HepG2 (cell line): ENCODE measurements at regions not wholly inside any gene's neighbourhood (a gene's known extent, or its start where the extent isn't known, plus 50 kb on each side); places are given as distances from the start of the nearest gene placed in this dataset.

Experiments used
- ATAC-seq: fragments of 200-7000 bp; cut with Tn5 transposase; 3 replicates; pipeline ENCODE4 v1.9.1; 2020; ENCODE audit warnings: mild to moderate bottlenecking, moderate library complexity
- BruUV-seq: library from RNA; stranded (reverse); fragments of 400-500 nt; replicated peaks from 2 replicates; lab custom pipeline; 2021; lab: Mats Ljungman, UMichigan
- CTCF ChIA-PET: fragments of 300-600 bp; formaldehyde crosslinking; extraction: SDS; loops from one replicate; lab custom pipeline; 2021; ENCODE audit warnings: low total read pairs, inconsistent platforms, low intra/inter-chr PET ratio; lab: Yijun Ruan, JAX
- POLR2A ChIA-PET: fragments of 350-600 bp; sonication (Branson Sonifier 250); formaldehyde crosslinking; loops from one replicate; lab custom pipeline; 2020; ENCODE audit warnings: antibody characterized with exemption, inconsistent platforms; lab: Yijun Ruan, JAX
- DNase-seq: peaks from one replicate; pipeline ENCODE4 v3.0.0-alpha.2; 2015; ENCODE audit warnings: low spot score
- FAIRE-seq: peaks from 3 replicates; lab custom pipeline; 2011; peaks lifted over from hg19 to GRCh38; lab: Jason Lieb, UNC
- H2AFZ ChIP-seq: one replicate; pipeline ENCODE4 v1.6.1; 2011; ENCODE audit warnings: low read length, inconsistent platforms
- H3K27ac ChIP-seq: fragments of 300-600 bp; 3 replicates; pipeline ENCODE4 v1.8.0; 2011; ENCODE audit warnings: mixed run types, mild to moderate bottlenecking, mixed read lengths, low read length, inconsistent platforms; ENCODE audit not compliant: insufficient read depth; ENCODE audit errors: extremely low read length
- H3K27me3 ChIP-seq, 2 experiments: fragments of 200-600 bp in 1 of 2; 2 replicates in 1 of 2; 3 replicates in 1 of 2; pipeline versions ENCODE4 v1.6.0 to v1.8.0; 2011; ENCODE audit warnings: low read length in 2 of 2, mild to moderate bottlenecking in 2 of 2, moderate library complexity in 2 of 2, inconsistent platforms in 1 of 2; ENCODE audit not compliant: insufficient read depth in 2 of 2, control insufficient read depth in 1 of 2
- H3K36me3 ChIP-seq, 2 experiments: fragments of 200-600 bp in 1 of 2; replicated peaks in 1 of 2; 2 replicates in 1 of 2; 3 replicates in 1 of 2; pipeline versions ENCODE4 v1.5.1 to v1.8.0; 2011; ENCODE audit warnings: low read length in 2 of 2, inconsistent platforms in 1 of 2; ENCODE audit not compliant: insufficient read depth in 2 of 2, control insufficient read depth in 1 of 2
- H3K4me1 ChIP-seq: 2 replicates; pipeline ENCODE4 v1.5.1; 2012; ENCODE audit warnings: low read length, inconsistent platforms; ENCODE audit not compliant: insufficient read depth
- H3K4me2 ChIP-seq: 2 replicates; pipeline ENCODE4 v1.6.0; 2011; ENCODE audit warnings: low read depth, low read length, inconsistent platforms
- H3K4me3 ChIP-seq, 3 experiments: fragments of 200-600 bp in 1 of 3; sonication (generic), shearing (Covaris generic) in 1 of 3; replicated peaks in 1 of 3; 2 replicates each; pipeline ENCODE4 v1.5.1; 2011 to 2016; ENCODE audit warnings: low read length in 3 of 3, inconsistent platforms in 2 of 3, low read depth in 2 of 3, mild to moderate bottlenecking in 2 of 3, control low read depth in 1 of 3, mixed read lengths in 1 of 3; ENCODE audit not compliant: insufficient read depth in 1 of 3
- H3K79me2 ChIP-seq: one replicate; pipeline ENCODE4 v1.6.1; 2011; ENCODE audit warnings: low read length, inconsistent platforms; ENCODE audit not compliant: insufficient read depth
- H3K9ac ChIP-seq: 2 replicates; pipeline ENCODE4 v1.6.0; 2011; ENCODE audit warnings: mild to moderate bottlenecking, low read depth, low read length, inconsistent platforms; ENCODE audit not compliant: insufficient read depth
- H3K9me3 ChIP-seq: 2 replicates; pipeline ENCODE4 v1.5.1; 2012; ENCODE audit warnings: mild to moderate bottlenecking, low read length
- H4K20me1 ChIP-seq: 2 replicates; pipeline ENCODE4 v1.6.0; 2011; ENCODE audit warnings: inconsistent platforms, mild to moderate bottlenecking, low read length, moderate library complexity; ENCODE audit not compliant: insufficient read depth
- CREB3 ChIP-seq: sonication (generic); formaldehyde crosslinking; IDR thresholded peaks from 2 replicates; pipeline ENCODE4 v1.5.0; 2020; ENCODE audit warnings: missing genetic modification reagents
- DDIT3 ChIP-seq: sonication (generic); formaldehyde crosslinking; IDR thresholded peaks from 2 replicates; pipeline ENCODE4 v1.4.0; 2020; ENCODE audit warnings: mild to moderate bottlenecking, missing genetic modification reagents
- ETV6 ChIP-seq: sonication (generic); formaldehyde crosslinking; conservative IDR thresholded peaks from 2 replicates; pipeline ENCODE4 v1.4.0; 2020; ENCODE audit warnings: missing genetic modification reagents
- HCFC1 ChIP-seq: fragments of 150-350 bp; IDR thresholded peaks from 2 replicates; pipeline ENCODE4 v1.6.1; 2014; ENCODE audit warnings: low read depth, low read length
- IRF2 ChIP-seq: IDR thresholded peaks from 2 replicates; pipeline ENCODE4 v1.6.1; 2018; ENCODE audit warnings: missing genetic modification reagents, missing compliant biosample characterization
- SRF ChIP-seq: IDR thresholded peaks from 2 replicates; pipeline ENCODE4 v1.6.1; 2011; ENCODE audit warnings: mild to moderate bottlenecking, low read depth, low read length, moderate library complexity
- ZFP82 ChIP-seq: sonication (generic); formaldehyde crosslinking; IDR thresholded peaks from 2 replicates; pipeline ENCODE4 v1.5.1; 2020; ENCODE audit warnings: mild to moderate bottlenecking, missing genetic modification reagents, borderline replicate concordance
- ZNF296 ChIP-seq: sonication (generic); formaldehyde crosslinking; conservative IDR thresholded peaks from 2 replicates; pipeline ENCODE4 v1.5.0; 2020; ENCODE audit warnings: mild to moderate bottlenecking, missing genetic modification reagents
- ZNF317 ChIP-seq: sonication (generic); formaldehyde crosslinking; IDR thresholded peaks from 2 replicates; pipeline ENCODE4 v1.5.0; 2020; ENCODE audit warnings: mild to moderate bottlenecking, missing genetic modification reagents
- ZNF512 ChIP-seq: sonication (generic); formaldehyde crosslinking; IDR thresholded peaks from 2 replicates; pipeline ENCODE4 v1.4.0; 2020; ENCODE audit warnings: mild to moderate bottlenecking, missing genetic modification reagents
- ZNF800 ChIP-seq: sonication (generic); formaldehyde crosslinking; IDR thresholded peaks from 2 replicates; pipeline ENCODE4 v1.4.0; 2020; ENCODE audit warnings: missing genetic modification reagents
- WGBS: methylation state at CpG from one replicate; pipeline ENCODE4 v1.1.6; 2017; ENCODE audit warnings: low lambda C conversion rate; 5-methylcytosine and 5-hydroxymethylcytosine counted together
- in situ Hi-C: cut with HindIII; loops from 2 replicates; pipeline ENCODE4 v1.10.0; 2017; ENCODE audit warnings: low pct_unique_long_range_greater_than_20kb; ENCODE audit not compliant: extremely low pct_ligation_motif_present
- intact Hi-C: fragments of 100-400 bp; cut with micrococcal nuclease; formaldehyde crosslinking; loops from one replicate; pipeline ENCODE4 v1.10.0; 2022; ENCODE audit not compliant: unreplicated experiment

GRCh38 chr7:45982907-45983719 is 62.0 kb upstream of the IGFBP3 start (continued):
- no peak for TF ChIP-seq ZNF296 (CRISPR knock-in tag)
- no peak for TF ChIP-seq SRF
- TF ChIP-seq IRF2, result no peak
- TF ChIP-seq ZNF512 (CRISPR knock-in tag), result no peak
- no peak for TF ChIP-seq HCFC1
- no peak for TF ChIP-seq CREB3 (CRISPR knock-in tag)
- no peak for TF ChIP-seq ETV6 (CRISPR knock-in tag)
- TF ChIP-seq ZFP82 (CRISPR knock-in tag), result no peak

GRCh38 chr7:45982132-45982531 is 61.1 kb upstream of the IGFBP3 start:
- intact Hi-C loops (no loop called here), in situ Hi-C loops (no loop called here)
- H3K27ac ChIP-seq, result no peak overlapping the region
- FAIRE-seq, result no peak
- no peaks in the 10 kb centered on the region for H3K27me3 ChIP-seq
- WGBS, result 59% methylated on average over 2 of the region's 2 CpGs
- ChIA-PET CTCF (no interaction called here), POLR2A (no interaction called here)
- no peak overlapping the region for H3K4me2 ChIP-seq
- H3K79me2 ChIP-seq, result no peaks in the 10 kb centered on the region
- DNase-seq, result no peak
- no peaks in the 10 kb centered on the region for H3K36me3 ChIP-seq
- H2AFZ ChIP-seq, result no peak overlapping the region
- peaks cover 79% of the 10 kb centered on the region for H3K4me1 ChIP-seq
- no peak for ATAC-seq
- peaks cover 4% of the 10 kb centered on the region for H3K9me3 ChIP-seq
- no TSS peak for BruUV-seq
- no peak overlapping the region for H3K4me3 ChIP-seq
- no peaks in the 10 kb centered on the region for H4K20me1 ChIP-seq
- no peak overlapping the region for H3K9ac ChIP-seq
- peak; percentile 99 for TF ChIP-seq ZNF317 (CRISPR knock-in tag)
- no peak for TF ChIP-seq DDIT3 (CRISPR knock-in tag)
- TF ChIP-seq ZNF800 (CRISPR knock-in tag), result no peak
